ENCODE measurements at regions not wholly inside any gene's neighbourhood (a gene's known extent, or its start where the extent isn't known, plus 50 kb on each side); places are given as distances from the start of the nearest gene placed in this dataset.

DNA sequence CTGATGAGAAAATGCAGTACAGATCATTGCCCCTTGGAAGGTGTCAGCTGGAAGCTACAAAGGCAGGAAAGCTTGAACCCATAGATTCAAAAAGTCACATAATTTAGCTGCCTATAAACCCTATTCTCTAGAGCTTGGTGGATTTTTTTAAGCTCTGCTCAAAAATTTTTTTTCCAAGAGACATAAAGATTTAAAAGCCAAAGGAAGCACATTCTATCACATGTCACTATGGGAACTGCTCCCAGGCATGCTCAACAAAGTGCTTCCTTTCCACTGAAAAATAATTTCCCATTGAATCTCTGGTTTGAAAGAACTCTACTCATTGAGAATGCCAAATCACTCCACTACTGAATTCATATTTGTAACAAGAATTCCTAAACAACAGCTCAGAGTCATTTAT, 419.8 kb downstream of the CETN3 start:
- Histone ChIP-seq H2BK120ac (ENCODE audit: low read depth, low read length) (no peak overlapping the region), H4K5ac (ENCODE audit: low read depth, low read length) (no peak overlapping the region), H4K20me1 (ENCODE audit: insufficient read depth, low read length) (no peaks in the 10 kb centered on the region), H3K23ac (ENCODE audit: low read depth, low read length) (no peak overlapping the region), H2AK9ac (replicated peaks; ENCODE audit: low read depth, low read length, poor library complexity) (no peak overlapping the region), H3K27me3 (ENCODE audit: control insufficient read depth, insufficient read depth, low read length) (no peaks in the 10 kb centered on the region), H3K4me3 (ENCODE audit: insufficient read depth, low read depth, low read length) (no peak overlapping the region), H3K9me3 (ENCODE audit: control insufficient read depth, insufficient read depth, low read length) (peaks cover 6% of the 10 kb centered on the region), H3K4me2 (ENCODE audit: low read depth, low read length) (no peak overlapping the region), H3K79me1 (ENCODE audit: low read depth in 1 of 2, low read length in 2 of 2) (no peaks in the 10 kb centered on the region), H2AFZ (replicated peaks; ENCODE audit: low read length, poor library complexity) (no peak overlapping the region), H4K8ac (ENCODE audit: low read depth in 2 of 2, low read length in 2 of 2) (no peak overlapping the region), H4K91ac (ENCODE audit: insufficient read depth, low read depth, low read length) (no peak overlapping the region), H3K9ac (ENCODE audit: low read depth, low read length) (no peak overlapping the region), H3K18ac (ENCODE audit: low read depth, low read length) (no peak overlapping the region), H3K36me3 (ENCODE audit: control insufficient read depth, insufficient read depth, low read length) (no peaks in the 10 kb centered on the region), H3K4me1 (ENCODE audit: control insufficient read depth, insufficient read depth, low read length) (no peaks in the 10 kb centered on the region), H2BK20ac (ENCODE audit: low read depth, low read length) (no peak overlapping the region), H3K4ac (ENCODE audit: low read depth, low read length) (no peak overlapping the region), H2AK5ac (ENCODE audit: low read depth, low read length) (no peak overlapping the region), H2BK5ac (ENCODE audit: low read depth, low read length, poor library complexity, severe bottlenecking) (no peak overlapping the region), H2BK15ac (ENCODE audit: low read depth, low read length) (no peak overlapping the region), H3K9me1 (ENCODE audit: insufficient read depth, low read length) (no peaks in the 10 kb centered on the region), H3K56ac (ENCODE audit: extremely low read depth, insufficient read depth, low read length) (no peak overlapping the region), H3K27ac (ENCODE audit: insufficient read depth, low read length) (no peak overlapping the region), H3K14ac (replicated peaks; ENCODE audit: low read depth, low read length) (no peak overlapping the region)
- ChIA-PET POLR2A (ENCODE audit: unreplicated experiment) (no interaction called here), CTCF (interaction anchor here (0.6 to 0.8 kb wide), 2 partner anchors 177 to 646 kb away, joined by 5 to 7 read pairs; no protein-coding TSS in a partner anchor)
- in situ Hi-C loops (cut with MboI; ENCODE audit: low sequenced_read_pairs), result no loop called here
- TF ChIP-seq RAD21 (IDR thresholded peaks at IDR 0.05; ENCODE audit: low read length) (no peak), POLR2A (IDR thresholded peaks at IDR 0.05; ENCODE audit: low read depth, low read length) (no peak), NFE2L2 (IDR thresholded peaks at IDR 0.05; ENCODE audit: low read depth, low read length) (no peak), FOS (IDR thresholded peaks at IDR 0.05; ENCODE audit: low read depth, low read length) (no peak), RCOR1 (IDR thresholded peaks at IDR 0.05; ENCODE audit: insufficient replicate concordance, low read length) (no peak), CTCF (conservative IDR thresholded peaks at IDR 0.05; ENCODE audit: low read depth, low read length) (no peak), SMC3 (IDR thresholded peaks at IDR 0.05; ENCODE audit: low read depth, low read length) (no peak), MAFK (IDR thresholded peaks at IDR 0.05; ENCODE audit: low read depth, low read length) (no peak), USF2 (IDR thresholded peaks at IDR 0.05; ENCODE audit: low read depth, low read length) (no peak), MAZ (IDR thresholded peaks at IDR 0.05; ENCODE audit: borderline replicate concordance, low read depth, low read length) (no peak), MXI1 (IDR thresholded peaks at IDR 0.05; ENCODE audit: borderline replicate concordance, low read depth, low read length) (no peak), CEBPB (IDR thresholded peaks at IDR 0.05; ENCODE audit: low read depth, low read length) (no peak)
- TF ChIP-seq, protein P1, sequence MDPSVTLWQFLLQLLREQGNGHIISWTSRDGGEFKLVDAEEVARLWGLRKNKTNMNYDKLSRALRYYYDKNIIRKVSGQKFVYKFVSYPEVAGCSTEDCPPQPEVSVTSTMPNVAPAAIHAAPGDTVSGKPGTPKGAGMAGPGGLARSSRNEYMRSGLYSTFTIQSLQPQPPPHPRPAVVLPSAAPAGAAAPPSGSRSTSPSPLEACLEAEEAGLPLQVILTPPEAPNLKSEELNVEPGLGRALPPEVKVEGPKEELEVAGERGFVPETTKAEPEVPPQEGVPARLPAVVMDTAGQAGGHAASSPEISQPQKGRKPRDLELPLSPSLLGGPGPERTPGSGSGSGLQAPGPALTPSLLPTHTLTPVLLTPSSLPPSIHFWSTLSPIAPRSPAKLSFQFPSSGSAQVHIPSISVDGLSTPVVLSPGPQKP (IDR thresholded peaks at IDR 0.05; ENCODE audit: borderline replicate concordance, low read depth, low read length), result no peak
- DNase-seq (no peak), ATAC-seq (ENCODE audit: low read depth) (no peak)
- BruUV-seq (replicated peaks), result no TSS peak
- intact Hi-C loops (cut with micrococcal nuclease), result no loop called here
- dilution Hi-C loops (cut with HindIII; ENCODE audit: low sequenced_read_pairs, unreplicated experiment), result no loop called here
